ENCODE measurements at regions not wholly inside any gene's neighbourhood (a gene's known extent, or its start where the extent isn't known, plus 50 kb on each side); places are given as distances from the start of the nearest gene placed in this dataset.

GRCh38 chr12:94073441-94074051 lies 74.8 kb upstream of the PLXNC1 start:
- Mint-ChIP-seq H3K9me3 (peaks cover 12% of the 10 kb centered on the region), H3K27ac (no peak overlapping the region), H3K36me3 (peaks cover 3% of the 10 kb centered on the region), H3K27me3 (peaks cover 12% of the 10 kb centered on the region), H3K4me3 (no peak overlapping the region), H3K4me1 (peaks cover 28% of the 10 kb centered on the region)
- DNase-seq, result no peak
- CTCF ChIA-PET, result interaction anchor here (0.9 to 10.0 kb wide), 2 partner anchors 28 to 306 kb away, joined by 4 to 84 read pairs; no protein-coding TSS in a partner anchor

GRCh38 chr12:94074216-94074979 lies 74.0 kb upstream of the PLXNC1 start:
- CTCF ChIA-PET, result interaction anchor here (0.6 to 10.0 kb wide), 7 partner anchors 27 to 572 kb away, joined by 4 to 84 read pairs (median 4); partner anchors contain the start of gene SOCS2

GRCh38 chr12:94074980-94075629 lies 73.3 kb upstream of the PLXNC1 start:
- H3K9me3 Mint-ChIP-seq, result peaks cover 2% of the 10 kb centered on the region
- CTCF ChIA-PET, result interaction anchor here (0.6 to 10.0 kb wide), 13 partner anchors 26 to 581 kb away, joined by 3 to 84 read pairs (median 4); partner anchors contain the start of gene SOCS2
- H3K4me3 Mint-ChIP-seq, result no peak overlapping the region
- H3K36me3 Mint-ChIP-seq, result peaks cover 1% of the 10 kb centered on the region
- peaks cover 12% of the 10 kb centered on the region for H3K27me3 Mint-ChIP-seq
- peaks cover 34% of the 10 kb centered on the region for H3K4me1 Mint-ChIP-seq
- peak; percentile 30 for DNase-seq
- H3K27ac Mint-ChIP-seq, result no peak overlapping the region

More at GRCh38 chr12:94074216-94074979, 74.0 kb upstream of the PLXNC1 start:
- Mint-ChIP-seq H3K36me3 (peaks cover 3% of the 10 kb centered on the region), H3K27ac (no peak overlapping the region), H3K27me3 (peaks cover 12% of the 10 kb centered on the region), H3K4me3 (no peak overlapping the region), H3K4me1 (peaks cover 34% of the 10 kb centered on the region), H3K9me3 (peaks cover 7% of the 10 kb centered on the region)
- DNase-seq, result no peak

GRCh38 chr12:94077209-94077608 lies 71.2 kb upstream of the PLXNC1 start:
- peaks cover 12% of the 10 kb centered on the region for H3K27me3 Mint-ChIP-seq
- peaks cover 27% of the 10 kb centered on the region for H3K4me1 Mint-ChIP-seq
- H3K4me3 Mint-ChIP-seq, result no peak overlapping the region
- no peak overlapping the region for H3K27ac Mint-ChIP-seq
- no peaks in the 10 kb centered on the region for H3K9me3 Mint-ChIP-seq
- H3K36me3 Mint-ChIP-seq, result peaks cover 1% of the 10 kb centered on the region
- no peak for DNase-seq
- CTCF ChIA-PET, result interaction anchor here (0.6 to 10.0 kb wide), 4 partner anchors 24 to 575 kb away, joined by 3 to 84 read pairs (median 24); no protein-coding TSS in a partner anchor

- no peak overlapping the region for H3K27ac Mint-ChIP-seq
- no peak overlapping the region for H3K4me3 Mint-ChIP-seq
- H3K27me3 Mint-ChIP-seq, result peaks cover 12% of the 10 kb centered on the region
- CTCF ChIA-PET, result interaction anchor here (1.5 to 10.0 kb wide), 2 partner anchors 23 to 311 kb away, joined by 4 to 84 read pairs; no protein-coding TSS in a partner anchor
- H3K9me3 Mint-ChIP-seq, result peaks cover 2% of the 10 kb centered on the region
- H3K4me1 Mint-ChIP-seq, result peaks cover 27% of the 10 kb centered on the region
- H3K36me3 Mint-ChIP-seq, result peaks cover 1% of the 10 kb centered on the region
- DNase-seq, result peak; percentile 53
These were observed 70.1 kb upstream of the PLXNC1 start for GRCh38 chr12:94078138-94078723.

GRCh38 chr12:94078736-94079509 lies 69.5 kb upstream of the PLXNC1 start:
- H3K36me3 Mint-ChIP-seq, result peaks cover 1% of the 10 kb centered on the region

GRCh38 chr12:94079566-94080340 lies 68.6 kb upstream of the PLXNC1 start:
- peaks cover 9% of the 10 kb centered on the region for H3K9me3 Mint-ChIP-seq
- peaks cover 23% of the 10 kb centered on the region for H3K4me1 Mint-ChIP-seq
- CTCF ChIA-PET, result interaction anchor here (10.0 kb wide), 1 partner anchor 22 kb away, joined by 84 read pairs; no protein-coding TSS in a partner anchor
- H3K4me3 Mint-ChIP-seq, result no peak overlapping the region
- DNase-seq, result no peak
- peaks cover 1% of the 10 kb centered on the region for H3K36me3 Mint-ChIP-seq
- H3K27ac Mint-ChIP-seq, result no peak overlapping the region
- H3K27me3 Mint-ChIP-seq, result peaks cover 4% of the 10 kb centered on the region

More at GRCh38 chr12:94078736-94079509, 69.5 kb upstream of the PLXNC1 start:
- Mint-ChIP-seq H3K4me3 (no peak overlapping the region), H3K4me1 (peaks cover 24% of the 10 kb centered on the region), H3K9me3 (peaks cover 6% of the 10 kb centered on the region), H3K27me3 (peaks cover 8% of the 10 kb centered on the region), H3K27ac (no peak overlapping the region)
- CTCF ChIA-PET, result interaction anchor here (1.5 to 10.0 kb wide), 2 partner anchors 22 to 311 kb away, joined by 4 to 84 read pairs; no protein-coding TSS in a partner anchor
- DNase-seq, result no peak

- Mint-ChIP-seq H3K9me3 (peaks cover 13% of the 10 kb centered on the region), H3K27me3 (peaks cover 4% of the 10 kb centered on the region), H3K4me3 (no peak overlapping the region), H3K27ac (no peak overlapping the region), H3K4me1 (peaks cover 19% of the 10 kb centered on the region), H3K36me3 (peaks cover 1% of the 10 kb centered on the region)
- no peak for DNase-seq
- CTCF ChIA-PET, result interaction anchor here (10.0 kb wide), 1 partner anchor 21 kb away, joined by 84 read pairs; no protein-coding TSS in a partner anchor
These were observed 67.9 kb upstream of the PLXNC1 start for GRCh38 chr12:94080341-94081009.

- H3K36me3 Mint-ChIP-seq, result peaks cover 1% of the 10 kb centered on the region
- DNase-seq, result no peak
- H3K4me3 Mint-ChIP-seq, result no peak overlapping the region
- CTCF ChIA-PET, result no interaction called here
- H3K27me3 Mint-ChIP-seq, result no peaks in the 10 kb centered on the region
- peaks cover 14% of the 10 kb centered on the region for H3K4me1 Mint-ChIP-seq
- H3K27ac Mint-ChIP-seq, result no peak overlapping the region
- H3K9me3 Mint-ChIP-seq, result peaks cover 15% of the 10 kb centered on the region
These were observed 65.7 kb upstream of the PLXNC1 start for GRCh38 chr12:94082690-94083089.

- H3K4me3 Mint-ChIP-seq, result no peak overlapping the region
- H3K9me3 Mint-ChIP-seq, result peaks cover 5% of the 10 kb centered on the region
- peaks cover 11% of the 10 kb centered on the region for H3K27me3 Mint-ChIP-seq
- H3K4me1 Mint-ChIP-seq, result no peaks in the 10 kb centered on the region
- CTCF ChIA-PET, result interaction anchor here (2.4 kb wide), 1 partner anchor 11 kb away, joined by 5 read pairs; no protein-coding TSS in a partner anchor
- no peak for DNase-seq
- no peak overlapping the region for H3K27ac Mint-ChIP-seq
- no peaks in the 10 kb centered on the region for H3K36me3 Mint-ChIP-seq
These were observed 58.5 kb upstream of the PLXNC1 start for GRCh38 chr12:94089891-94090290.

GRCh38 chr12:94091624-94092023 lies 56.8 kb upstream of the PLXNC1 start:
- Mint-ChIP-seq H3K27me3 (peaks cover 18% of the 10 kb centered on the region), H3K4me1 (no peaks in the 10 kb centered on the region), H3K36me3 (no peaks in the 10 kb centered on the region), H3K27ac (no peak overlapping the region), H3K9me3 (peaks cover under 1% of the 10 kb centered on the region), H3K4me3 (no peak overlapping the region)
- DNase-seq, result no peak
- CTCF ChIA-PET, result interaction anchor here (1.6 to 2.4 kb wide), 3 partner anchors 9 to 522 kb away, joined by 3 to 15 read pairs (median 5); no protein-coding TSS in a partner anchor
